Gastrocnemius medialis (tissue), 4 donors: ENCODE measurements at regions not wholly inside any gene's neighbourhood (a gene's known extent, or its start where the extent isn't known, plus 50 kb on each side); places are given as distances from the start of the nearest gene placed in this dataset.

ENCODE experiments used
- POLR2A ChIP-seq, 2 donors: fragments of 450-650 bp; IDR thresholded peaks; one replicate each; pipeline ENCODE4 v1.6.1; 2017; ENCODE audit warnings: antibody characterized with exemption in 2 of 2, mild to moderate bottlenecking in 2 of 2, moderate library complexity in 2 of 2
- TF ChIP-seq, protein P1 (sequence below), 5 experiments: fragments of 450-650 bp in 3 of 5; fragments of 200-600 bp in 2 of 5; sonication (generic) in 2 of 5; IDR thresholded peaks in 4 of 5; conservative IDR thresholded peaks in 1 of 5; 1 replicate in 4 of 5; 2 replicates in 1 of 5; pipeline ENCODE4 v1.5.1; 2016 to 2019; ENCODE audit warnings: antibody characterized with exemption in 5 of 5, mild to moderate bottlenecking in 3 of 5, moderate library complexity in 3 of 5

DNA sequence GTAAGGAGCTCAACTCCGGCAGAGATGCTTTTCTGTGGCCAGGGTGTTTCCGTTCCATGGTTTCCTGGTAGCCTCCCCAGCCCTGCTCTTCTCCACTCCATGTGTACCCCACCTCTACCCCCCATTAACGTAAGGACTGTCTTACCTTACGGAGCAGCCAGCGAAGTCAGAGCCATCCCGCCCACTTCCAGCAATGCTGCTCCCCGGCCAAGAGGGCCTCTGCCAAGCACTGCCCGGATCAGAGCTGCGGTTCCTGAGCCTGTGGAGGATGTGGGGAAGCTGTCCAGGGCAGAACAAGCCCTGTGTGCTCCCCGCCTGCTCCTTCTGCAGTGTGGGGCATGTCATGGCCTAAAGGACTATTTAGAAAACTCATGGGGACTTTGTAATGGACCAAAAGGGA is 261.2 kb downstream of the GADD45G start:
- TF ChIP-seq, protein P1, sequence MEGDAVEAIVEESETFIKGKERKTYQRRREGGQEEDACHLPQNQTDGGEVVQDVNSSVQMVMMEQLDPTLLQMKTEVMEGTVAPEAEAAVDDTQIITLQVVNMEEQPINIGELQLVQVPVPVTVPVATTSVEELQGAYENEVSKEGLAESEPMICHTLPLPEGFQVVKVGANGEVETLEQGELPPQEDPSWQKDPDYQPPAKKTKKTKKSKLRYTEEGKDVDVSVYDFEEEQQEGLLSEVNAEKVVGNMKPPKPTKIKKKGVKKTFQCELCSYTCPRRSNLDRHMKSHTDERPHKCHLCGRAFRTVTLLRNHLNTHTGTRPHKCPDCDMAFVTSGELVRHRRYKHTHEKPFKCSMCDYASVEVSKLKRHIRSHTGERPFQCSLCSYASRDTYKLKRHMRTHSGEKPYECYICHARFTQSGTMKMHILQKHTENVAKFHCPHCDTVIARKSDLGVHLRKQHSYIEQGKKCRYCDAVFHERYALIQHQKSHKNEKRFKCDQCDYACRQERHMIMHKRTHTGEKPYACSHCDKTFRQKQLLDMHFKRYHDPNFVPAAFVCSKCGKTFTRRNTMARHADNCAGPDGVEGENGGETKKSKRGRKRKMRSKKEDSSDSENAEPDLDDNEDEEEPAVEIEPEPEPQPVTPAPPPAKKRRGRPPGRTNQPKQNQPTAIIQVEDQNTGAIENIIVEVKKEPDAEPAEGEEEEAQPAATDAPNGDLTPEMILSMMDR (IDR thresholded peaks at IDR 0.05 in 4 of 5, conservative IDR thresholded peaks at IDR 0.05 in 1 of 5) = no peak
- TF ChIP-seq POLR2A (IDR thresholded peaks at IDR 0.05) = no peak
